HFFc6 (cell line): ENCODE measurements at regions not wholly inside any gene's neighbourhood (a gene's known extent, or its start where the extent isn't known, plus 50 kb on each side); places are given as distances from the start of the nearest gene placed in this dataset.

Source experiments
- DNase-seq: peaks from one replicate; pipeline ENCODE4 v3.0.0-alpha.2; 2018
- H3K27ac Mint-ChIP-seq: 2 replicates; pipeline ENCODE4 v1.8.0; 2020; ENCODE audit warnings: mild to moderate bottlenecking, mixed read lengths
- H3K27me3 Mint-ChIP-seq: 2 replicates; pipeline ENCODE4 v1.8.0; 2021; ENCODE audit warnings: mild to moderate bottlenecking, moderate library complexity, mixed read lengths; ENCODE audit not compliant: insufficient read depth
- H3K36me3 Mint-ChIP-seq: 2 replicates; pipeline ENCODE4 v1.8.0; 2021; ENCODE audit warnings: low read depth, mixed read lengths
- H3K4me1 Mint-ChIP-seq: 2 replicates; pipeline ENCODE4 v1.8.0; 2020; ENCODE audit warnings: low read depth, mixed read lengths
- H3K4me3 Mint-ChIP-seq: 2 replicates; pipeline ENCODE4 v1.8.0; 2020; ENCODE audit warnings: mild to moderate bottlenecking, moderate library complexity, mixed read lengths
- H3K9me3 Mint-ChIP-seq: 2 replicates; pipeline ENCODE4 v1.8.0; 2020; ENCODE audit warnings: mild to moderate bottlenecking, mixed read lengths
- TF ChIP-seq, protein P1 (sequence below): fragments of 200-600 bp; sonication (generic); IDR thresholded peaks from 2 replicates; pipeline ENCODE4 v1.5.0; 2021; ENCODE audit warnings: antibody characterized with exemption, mild to moderate bottlenecking

DNA sequence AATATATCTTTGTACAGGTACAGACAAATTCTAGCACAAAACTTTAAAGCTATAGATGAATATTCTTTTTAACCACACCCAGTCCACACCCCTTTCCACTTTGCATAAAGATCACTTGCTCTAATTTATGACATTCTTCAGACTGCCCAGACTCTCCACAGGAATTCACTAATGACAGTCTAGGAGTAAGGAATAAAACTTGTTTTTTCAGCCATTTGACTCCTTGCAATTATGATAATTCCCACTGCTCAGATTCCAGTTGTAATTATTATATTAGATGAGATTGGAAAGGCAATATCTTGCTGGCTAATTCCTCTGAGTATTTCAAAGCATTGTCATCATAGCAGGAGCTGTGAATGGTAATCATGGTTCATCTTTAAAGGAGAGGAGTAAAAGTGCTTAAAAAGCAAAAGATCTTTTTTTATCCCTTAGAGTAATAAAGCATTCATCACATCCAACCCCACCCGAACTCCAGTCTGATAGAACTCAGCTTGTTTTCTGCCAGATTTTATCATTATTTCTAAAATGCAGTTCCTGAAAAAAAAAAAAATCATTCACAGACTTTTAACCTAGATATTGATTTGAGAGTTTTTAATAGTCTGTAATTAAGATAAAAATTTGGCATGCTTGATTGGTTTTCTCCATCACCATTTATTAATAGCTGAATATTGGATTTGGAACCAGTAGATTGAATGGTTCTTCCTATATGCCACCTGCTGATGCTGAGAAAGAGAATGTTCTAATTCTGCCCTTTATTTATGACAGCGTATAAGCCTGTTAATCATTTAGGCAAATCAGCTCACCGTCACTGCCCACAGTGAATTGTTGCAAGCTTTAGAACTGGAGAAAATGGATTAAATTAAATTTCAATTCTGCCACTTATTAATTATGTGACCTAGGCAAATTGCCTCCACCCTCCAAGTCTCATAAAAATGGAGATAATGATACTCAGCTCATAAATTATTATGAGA lies 93.9 kb upstream of the RASSF8 start:
- H3K4me3 Mint-ChIP-seq, result no peak overlapping the region
- H3K27me3 Mint-ChIP-seq, result no peaks in the 10 kb centered on the region
- H3K4me1 Mint-ChIP-seq, result peaks cover 48% of the 10 kb centered on the region
- no peaks in the 10 kb centered on the region; the same call in 1 of the 2 replicates for H3K9me3 Mint-ChIP-seq
- TF ChIP-seq, protein P1, sequence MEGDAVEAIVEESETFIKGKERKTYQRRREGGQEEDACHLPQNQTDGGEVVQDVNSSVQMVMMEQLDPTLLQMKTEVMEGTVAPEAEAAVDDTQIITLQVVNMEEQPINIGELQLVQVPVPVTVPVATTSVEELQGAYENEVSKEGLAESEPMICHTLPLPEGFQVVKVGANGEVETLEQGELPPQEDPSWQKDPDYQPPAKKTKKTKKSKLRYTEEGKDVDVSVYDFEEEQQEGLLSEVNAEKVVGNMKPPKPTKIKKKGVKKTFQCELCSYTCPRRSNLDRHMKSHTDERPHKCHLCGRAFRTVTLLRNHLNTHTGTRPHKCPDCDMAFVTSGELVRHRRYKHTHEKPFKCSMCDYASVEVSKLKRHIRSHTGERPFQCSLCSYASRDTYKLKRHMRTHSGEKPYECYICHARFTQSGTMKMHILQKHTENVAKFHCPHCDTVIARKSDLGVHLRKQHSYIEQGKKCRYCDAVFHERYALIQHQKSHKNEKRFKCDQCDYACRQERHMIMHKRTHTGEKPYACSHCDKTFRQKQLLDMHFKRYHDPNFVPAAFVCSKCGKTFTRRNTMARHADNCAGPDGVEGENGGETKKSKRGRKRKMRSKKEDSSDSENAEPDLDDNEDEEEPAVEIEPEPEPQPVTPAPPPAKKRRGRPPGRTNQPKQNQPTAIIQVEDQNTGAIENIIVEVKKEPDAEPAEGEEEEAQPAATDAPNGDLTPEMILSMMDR, result no peak
- no peak overlapping the region; the same call in 1 of the 2 replicates for H3K27ac Mint-ChIP-seq
- no peaks in the 10 kb centered on the region; the same call in 1 of the 2 replicates for H3K36me3 Mint-ChIP-seq
- DNase-seq, result peak; percentile 7

DNA sequence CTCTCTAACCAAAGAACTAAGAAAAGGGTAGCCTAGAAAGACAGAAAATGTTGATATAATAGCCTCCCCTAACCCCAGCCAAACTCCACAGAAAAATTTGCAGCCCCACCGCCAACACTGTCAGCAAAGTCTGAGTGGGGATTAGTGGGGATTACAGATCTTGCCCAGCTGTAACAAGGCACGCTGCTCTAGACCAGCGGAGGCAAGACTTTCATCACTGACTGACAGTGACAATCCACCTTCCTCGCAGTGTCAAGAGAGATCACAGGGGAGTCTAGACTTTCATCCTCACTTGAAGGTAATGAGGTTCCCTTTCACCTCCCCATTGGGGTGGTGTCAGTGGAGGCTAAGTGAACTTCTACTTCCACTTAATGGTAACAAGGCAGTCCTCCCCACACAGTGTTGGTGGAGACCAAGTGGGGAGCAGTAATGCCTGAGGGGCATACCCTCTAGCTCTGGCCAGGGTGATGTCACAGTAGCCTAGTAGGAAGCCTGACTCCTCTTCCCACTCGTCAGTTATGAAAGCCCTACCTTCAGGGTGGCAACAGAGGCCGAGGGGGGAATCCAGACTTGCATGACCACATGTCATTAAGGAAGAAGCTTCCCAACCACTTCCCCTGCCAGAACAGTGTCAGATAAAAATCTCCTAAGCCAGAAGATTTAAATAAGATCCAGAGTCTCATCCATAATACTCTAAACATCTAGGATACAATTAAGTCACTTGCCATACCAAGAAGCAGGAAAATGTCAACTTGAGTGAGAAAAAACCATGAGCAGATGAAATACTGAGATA lies 91.7 kb upstream of the RASSF8 start:
- no peaks in the 10 kb centered on the region; the same call in 1 of the 2 replicates for H3K9me3 Mint-ChIP-seq
- H3K36me3 Mint-ChIP-seq, result no peaks in the 10 kb centered on the region; the same call in 1 of the 2 replicates
- peaks cover 48% of the 10 kb centered on the region for H3K4me1 Mint-ChIP-seq

DNA sequence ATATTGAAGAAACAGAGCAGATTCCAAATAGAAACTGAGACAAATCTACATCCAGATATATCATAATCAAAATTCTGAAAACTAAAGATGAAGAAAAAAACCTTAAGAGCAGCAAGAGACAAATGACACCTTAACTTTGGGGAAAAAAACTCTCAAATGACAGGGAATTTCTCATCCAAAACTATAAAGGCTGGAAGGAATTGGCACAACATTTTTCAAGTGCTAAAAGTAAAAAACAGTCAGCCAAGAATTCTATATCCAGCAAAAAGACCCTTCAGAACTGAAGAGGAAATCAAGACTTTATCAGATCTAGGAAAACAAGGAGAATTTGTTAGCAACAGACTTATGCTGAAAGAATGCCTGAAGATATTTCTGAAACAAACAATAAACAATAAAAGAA lies 90.3 kb upstream of the RASSF8 start:
- peaks cover 44% of the 10 kb centered on the region for H3K4me1 Mint-ChIP-seq
- no peak overlapping the region for H3K4me3 Mint-ChIP-seq
- no peaks in the 10 kb centered on the region; the same call in 1 of the 2 replicates for H3K9me3 Mint-ChIP-seq
- TF ChIP-seq, protein P1, result no peak
- no peak overlapping the region; the same call in 1 of the 2 replicates for H3K27ac Mint-ChIP-seq
- DNase-seq, result no peak
- no peaks in the 10 kb centered on the region for H3K27me3 Mint-ChIP-seq
- no peaks in the 10 kb centered on the region; the same call in 1 of the 2 replicates for H3K36me3 Mint-ChIP-seq

More for the DNA sequence above, 91.7 kb upstream of the RASSF8 start:
- Mint-ChIP-seq H3K27ac (peak overlapping the region; percentile 50), H3K27me3 (no peaks in the 10 kb centered on the region), H3K4me3 (peak overlapping the region; percentile 20; the same call in 1 of the 2 replicates)
- TF ChIP-seq, protein P1, result no peak
- DNase-seq, result peak; percentile 62

DNA sequence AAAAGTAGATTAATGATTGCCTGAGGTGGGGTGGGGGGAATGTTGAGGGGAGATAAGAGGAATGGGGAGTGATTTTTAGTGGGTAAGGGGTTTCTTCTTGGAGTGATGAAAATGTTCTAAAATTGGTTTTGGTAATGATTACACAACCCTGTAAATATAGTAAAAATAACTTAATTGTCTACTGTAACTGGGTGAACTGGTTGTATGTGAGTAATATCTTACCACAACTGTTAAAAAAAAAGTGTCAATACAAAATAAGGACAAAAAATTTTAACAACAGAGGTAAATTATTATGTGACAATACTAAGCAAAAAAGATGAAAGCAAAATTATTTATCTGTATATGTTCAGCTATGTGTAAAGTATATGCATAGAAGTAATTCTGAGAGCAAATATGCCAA lies 86.3 kb upstream of the RASSF8 start:
- H3K27ac Mint-ChIP-seq, result no peak overlapping the region
- no peaks in the 10 kb centered on the region; the same call in 1 of the 2 replicates for H3K9me3 Mint-ChIP-seq
- no peaks in the 10 kb centered on the region; the same call in 1 of the 2 replicates for H3K36me3 Mint-ChIP-seq
- no peak for DNase-seq
- no peaks in the 10 kb centered on the region; the same call in 1 of the 2 replicates for H3K27me3 Mint-ChIP-seq
- TF ChIP-seq, protein P1, result no peak
- no peak overlapping the region for H3K4me3 Mint-ChIP-seq
- peaks cover 16% of the 10 kb centered on the region; the same call in 1 of the 2 replicates for H3K4me1 Mint-ChIP-seq

DNA sequence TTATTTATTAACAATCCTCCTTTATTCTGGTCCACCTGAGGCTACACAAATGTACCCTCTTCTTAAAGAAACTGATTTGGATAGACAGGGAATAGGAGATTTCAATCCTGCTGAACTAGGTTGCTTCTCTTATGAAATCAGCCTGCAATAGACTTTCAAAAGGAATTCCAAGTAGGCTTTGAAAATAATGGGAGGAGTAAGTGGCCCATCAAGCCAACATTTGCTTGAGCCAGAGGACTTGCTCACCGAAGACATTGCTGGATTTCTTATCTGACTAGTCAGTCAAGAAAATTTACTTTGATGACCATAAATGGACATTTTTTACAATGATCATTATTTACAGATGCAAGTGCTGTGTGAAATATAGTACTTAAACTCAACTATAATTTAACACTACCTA lies 82.8 kb upstream of the RASSF8 start:
- H3K27ac Mint-ChIP-seq, result no peak overlapping the region

More for the DNA sequence above, 82.8 kb upstream of the RASSF8 start:
- H3K36me3 Mint-ChIP-seq, result no peaks in the 10 kb centered on the region
- peaks cover 2% of the 10 kb centered on the region for H3K27me3 Mint-ChIP-seq
- H3K4me1 Mint-ChIP-seq, result peaks cover 14% of the 10 kb centered on the region
- H3K9me3 Mint-ChIP-seq, result no peaks in the 10 kb centered on the region
- no peak overlapping the region for H3K4me3 Mint-ChIP-seq
- no peak for DNase-seq
- TF ChIP-seq, protein P1, result no peak
